NCI-H1417 (cell line): ENCODE measurements at regions not wholly inside any gene's neighbourhood (a gene's known extent, or its start where the extent isn't known, plus 50 kb on each side); places are given as distances from the start of the nearest gene placed in this dataset.

ENCODE experiments used
- DNase-seq, 3 experiments: peaks; one replicate each; lab custom pipeline; 2025; lab: John Stamatoyannopoulos, UW

DNA sequence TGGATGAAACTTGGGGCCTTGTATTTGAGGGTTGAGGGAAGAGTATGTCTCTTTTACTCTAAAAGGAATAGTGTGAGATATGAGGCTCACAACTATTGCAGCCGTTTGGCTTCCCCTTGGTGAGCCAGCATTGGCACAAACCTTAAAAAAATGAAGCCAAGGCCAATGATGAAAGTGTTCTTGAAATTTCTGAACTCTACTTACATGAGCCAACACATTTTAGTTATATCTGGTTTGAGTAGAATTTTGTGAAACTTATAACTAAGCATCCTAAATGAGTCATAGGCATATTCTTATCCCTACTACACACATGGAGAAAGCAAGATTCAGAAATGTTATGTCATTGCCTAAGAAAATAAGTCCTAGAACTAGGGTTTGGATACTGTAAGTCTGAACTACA is 55.3 kb upstream of the ACSS3 start:
- no peak for DNase-seq

DNA sequence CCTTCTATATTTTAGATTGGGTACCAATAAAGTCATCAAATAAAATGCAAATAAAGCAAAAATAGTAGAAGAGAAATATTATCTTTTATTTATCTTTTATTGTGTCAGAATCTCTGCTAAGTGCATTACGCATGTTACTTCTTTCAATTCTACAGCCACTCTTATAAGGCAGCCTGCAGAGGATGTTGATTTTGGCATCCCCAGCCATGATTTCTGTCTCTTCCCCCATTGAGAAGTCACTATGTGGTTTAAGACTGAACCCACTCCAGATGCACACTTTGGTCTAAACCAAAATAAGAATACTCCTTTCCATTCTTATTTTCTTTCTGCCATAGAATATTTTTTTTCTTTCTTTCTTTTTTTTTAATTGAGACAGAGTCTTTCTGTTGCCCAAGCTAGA is 56.0 kb upstream of the ACSS3 start:
- no peak for DNase-seq

DNA sequence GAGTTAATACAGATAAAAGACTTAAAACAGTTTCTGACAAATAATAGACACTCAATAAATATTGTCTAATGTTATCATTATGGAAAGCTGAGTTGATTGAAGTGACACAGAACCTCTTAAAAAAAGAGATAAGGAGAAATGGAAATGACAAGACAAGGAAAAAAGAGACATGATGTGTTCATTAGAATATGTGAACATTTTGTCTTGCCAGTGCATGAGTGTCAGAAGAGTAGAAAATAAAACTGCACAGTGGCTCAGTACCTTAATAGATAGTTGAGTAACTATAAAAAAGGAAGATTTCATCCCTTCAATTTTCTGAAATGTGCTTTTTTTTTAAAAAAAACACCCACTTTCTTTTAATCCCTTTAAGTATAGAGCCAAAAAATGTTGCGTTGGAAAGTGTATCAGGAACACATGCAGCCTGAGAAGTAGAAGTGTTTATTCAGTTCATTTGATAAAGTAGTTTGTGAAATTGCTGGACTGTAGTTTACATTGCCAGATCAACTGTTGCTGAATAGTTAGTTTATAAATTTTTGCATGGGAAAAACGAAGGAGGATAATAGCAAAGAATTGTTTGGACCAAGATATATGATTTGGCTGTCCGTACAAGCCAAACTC is 56.6 kb upstream of the ACSS3 start:
- no peak for DNase-seq

DNA sequence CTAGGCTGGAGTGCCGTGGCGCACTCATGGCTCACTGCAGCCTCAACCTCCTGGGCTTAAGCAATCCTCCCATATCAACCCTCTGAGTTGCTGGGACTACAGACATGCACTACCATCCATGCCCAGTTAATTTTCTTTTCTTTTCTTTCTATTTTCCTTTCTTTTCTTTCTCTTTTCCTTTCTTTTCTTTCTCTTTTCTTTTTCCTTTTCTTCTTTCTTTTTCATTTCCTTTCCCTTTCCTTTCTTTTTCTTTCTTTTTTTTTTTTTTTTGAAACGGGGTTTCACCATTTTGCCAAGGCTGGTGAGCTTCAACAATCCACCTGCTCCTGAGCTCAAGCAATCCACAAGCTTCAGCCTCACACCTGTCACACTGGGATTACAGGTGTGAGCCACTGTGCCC is 60.1 kb upstream of the ACSS3 start:
- no peak for DNase-seq

DNA sequence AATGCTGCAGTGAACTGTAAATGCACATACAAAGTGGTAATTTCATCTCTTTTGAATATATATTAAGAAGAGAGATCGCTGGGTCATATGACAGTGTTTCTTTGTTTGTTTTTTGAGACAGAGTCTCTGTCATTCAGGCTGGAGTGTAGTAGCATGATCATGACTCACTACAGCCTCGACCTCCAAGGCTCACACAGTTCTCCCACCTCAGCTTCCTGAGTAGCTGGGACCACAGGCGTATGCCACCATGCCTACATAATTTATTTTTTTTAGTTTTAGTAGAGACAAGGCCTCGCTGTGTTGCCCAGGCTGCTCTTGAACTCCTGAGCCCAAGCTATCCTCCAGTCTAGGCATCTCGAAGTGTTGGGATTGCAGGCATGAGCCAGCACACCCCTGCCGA is 62.4 kb upstream of the ACSS3 start:
- no peak for DNase-seq

DNA sequence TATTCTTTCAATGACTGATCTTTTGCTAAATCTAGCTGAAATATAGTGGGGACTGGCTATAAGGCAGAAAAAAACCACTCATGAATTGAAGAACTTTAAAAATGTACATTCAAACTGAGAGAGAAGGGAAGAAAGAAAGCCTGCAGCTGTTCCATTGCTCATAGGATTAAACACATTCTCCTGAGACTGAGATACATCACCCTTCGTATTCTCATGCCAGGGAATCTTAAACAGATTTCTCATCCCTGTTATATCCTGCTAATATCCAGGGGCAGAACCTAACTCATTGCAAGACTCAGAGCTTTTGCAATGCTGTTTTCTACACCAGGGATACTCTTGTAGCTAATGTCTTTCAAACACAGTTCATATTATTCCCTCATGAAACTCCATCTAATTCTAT is 67.2 kb upstream of the ACSS3 start:
- no peak for DNase-seq

DNA sequence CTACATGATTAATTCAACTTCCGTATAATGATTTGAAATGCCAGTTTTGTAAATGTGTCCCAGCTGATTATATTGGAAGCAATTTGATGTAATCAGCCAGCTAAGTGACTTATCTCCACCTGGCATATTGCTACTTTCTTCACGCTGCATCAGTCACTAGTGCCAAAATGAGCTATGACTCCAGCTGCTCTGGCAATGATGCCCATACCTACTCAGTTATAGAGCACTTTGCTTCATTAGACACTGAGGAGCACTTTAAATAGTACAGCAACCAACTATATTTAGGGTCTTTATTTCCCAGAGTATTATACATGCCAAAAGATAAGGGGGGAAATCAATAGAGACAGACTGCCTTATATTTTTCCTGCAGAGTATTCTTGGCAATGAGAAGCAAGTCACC is 67.9 kb upstream of the LIN7A start:
- peak in 1 of 3 experiments; percentile 28 for DNase-seq

DNA sequence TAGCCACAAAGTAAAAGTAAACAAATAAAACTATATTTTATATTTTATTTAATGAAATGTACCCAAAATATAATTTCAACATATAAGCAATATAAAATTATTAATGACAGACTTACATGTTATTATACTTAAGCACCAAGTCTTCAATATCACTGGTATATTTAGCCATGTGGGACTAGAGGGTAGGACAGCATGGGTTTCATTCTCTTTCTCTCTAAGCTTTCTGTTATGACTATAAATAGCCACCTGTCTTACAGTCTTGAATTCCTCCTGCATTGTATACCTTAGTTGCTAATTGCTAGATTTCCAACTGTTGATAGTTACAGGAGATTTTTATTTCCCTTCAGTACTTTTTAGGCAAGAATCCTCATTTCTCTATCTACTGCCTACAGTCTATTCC is 63.1 kb upstream of the LIN7A start:
- DNase-seq: no peak

DNA sequence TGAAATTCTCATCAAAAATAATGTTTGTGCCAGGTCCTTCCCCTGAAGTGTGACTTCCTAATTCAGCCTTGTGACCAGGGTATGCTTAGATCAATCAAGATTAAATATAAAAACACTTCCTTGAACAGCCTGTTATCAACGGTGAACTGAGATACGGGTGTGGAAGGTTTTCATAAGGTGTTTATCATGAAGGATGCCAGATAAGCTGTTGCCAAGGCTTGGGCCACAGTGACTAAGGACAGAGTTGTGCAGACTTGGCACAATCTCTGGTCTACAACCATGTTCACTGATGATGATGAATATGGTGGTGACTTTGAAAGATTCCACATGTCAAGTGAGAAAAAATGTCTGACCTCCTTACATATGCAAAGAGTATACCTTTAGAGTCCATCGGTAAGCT is 51.3 kb upstream of the LIN7A start:
- no peak for DNase-seq
